LNCAP (cell line): ENCODE measurements at regions not wholly inside any gene's neighbourhood (a gene's known extent, or its start where the extent isn't known, plus 50 kb on each side); places are given as distances from the start of the nearest gene placed in this dataset.

Experiments
- CTCF ChIP-seq: fragments of 450-650 bp; IDR thresholded peaks from 2 replicates; pipeline ENCODE4 v1.5.1; 2017; ENCODE audit warnings: mild to moderate bottlenecking

- TF ChIP-seq CTCF = no peak
Observed at GRCh38 chr3:53998980-53999379, 107.3 kb upstream of the SELENOK start.

DNA sequence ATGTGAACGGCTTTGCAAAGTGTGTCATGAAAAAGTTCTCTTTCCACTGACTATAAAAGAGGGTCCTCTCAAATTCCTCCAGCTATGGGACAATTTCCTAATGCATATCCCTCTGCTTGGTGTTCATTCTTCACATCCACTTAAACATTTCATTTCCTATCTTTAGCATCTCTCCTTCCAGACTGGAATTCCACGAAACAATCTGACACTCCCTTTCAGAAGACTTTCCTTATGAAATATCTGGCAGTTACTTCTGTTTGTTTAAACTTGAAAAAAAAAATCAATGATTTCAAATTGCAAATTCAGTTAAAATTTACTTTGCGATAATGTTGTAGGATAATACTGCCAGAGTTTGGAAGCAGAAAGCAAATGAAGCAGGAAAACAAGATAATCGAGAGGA lies 105.8 kb upstream of the SELENOK start:
- no peak for TF ChIP-seq CTCF

GRCh38 chr3:53996141-53996874 lies 104.6 kb upstream of the SELENOK start:
- no peak for TF ChIP-seq CTCF

DNA sequence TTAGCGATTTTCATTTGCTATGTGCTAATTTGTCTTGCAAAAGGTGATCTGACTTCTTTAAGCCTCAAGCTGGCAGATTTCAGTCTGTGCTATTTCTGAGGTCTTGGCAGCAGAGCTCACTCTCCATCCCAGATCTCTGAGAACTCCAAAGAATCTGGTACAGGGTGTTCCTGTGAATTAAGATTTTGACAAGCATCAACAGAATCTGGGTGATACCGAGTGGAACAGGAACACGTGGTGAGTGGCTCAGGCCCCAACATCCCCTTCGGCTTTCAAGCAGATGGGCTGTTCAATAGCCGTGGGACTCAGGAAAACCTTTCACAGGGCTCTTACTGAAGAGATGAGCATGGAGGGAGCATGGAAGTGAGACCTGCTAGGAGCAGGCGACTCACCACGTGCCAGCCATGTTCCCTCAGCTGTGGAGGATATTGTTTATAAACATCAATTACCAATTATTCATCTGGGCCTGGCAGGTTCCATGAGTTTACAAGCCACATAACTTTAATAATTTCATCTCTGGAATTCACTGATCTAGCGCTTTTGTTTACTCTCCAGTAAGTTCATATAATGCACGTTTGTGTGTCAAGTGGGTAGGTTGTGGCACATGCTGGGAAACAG lies 103.4 kb upstream of the SELENOK start:
- no peak for TF ChIP-seq CTCF

DNA sequence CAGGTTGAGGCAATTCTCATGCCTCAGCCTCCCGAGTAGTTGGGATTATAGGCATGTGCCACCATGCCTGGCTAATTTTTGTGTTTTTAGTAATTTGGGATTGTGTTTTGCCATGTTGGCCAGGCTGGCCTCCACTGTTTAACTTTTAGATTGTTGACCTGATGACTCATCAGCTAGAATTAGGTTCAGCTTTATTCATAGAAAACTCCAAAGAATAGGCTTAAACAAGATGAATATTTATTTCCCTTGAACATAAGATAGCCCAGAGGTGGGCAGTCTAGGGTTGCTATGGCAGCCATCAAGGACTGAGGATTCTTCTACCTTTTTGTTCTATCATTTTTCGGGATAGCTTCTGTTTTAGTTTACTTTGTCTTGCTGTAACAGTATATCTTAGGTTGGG lies 99.6 kb upstream of the SELENOK start:
- TF ChIP-seq CTCF = no peak

GRCh38 chr3:53989946-53990345 lies 98.3 kb upstream of the SELENOK start:
- TF ChIP-seq CTCF = no peak

- TF ChIP-seq CTCF = no peak
Observed at GRCh38 chr3:53989451-53989850, 97.8 kb upstream of the SELENOK start.
